HCT116 (cell line): ENCODE measurements at regions not wholly inside any gene's neighbourhood (a gene's known extent, or its start where the extent isn't known, plus 50 kb on each side); places are given as distances from the start of the nearest gene placed in this dataset.
"Not testable (repeated sequence)": the region's sequence is repeated elsewhere in the genome, so short reads cannot be mapped to it uniquely, and the experiment has no call there.

ENCODE experiments used
- FOSL1 ChIP-seq: IDR thresholded peaks from 2 replicates; pipeline ENCODE4 v1.6.1; 2012; ENCODE audit warnings: low read depth
- SIN3A ChIP-seq: IDR thresholded peaks from 2 replicates; pipeline ENCODE4 v1.6.1; 2012; ENCODE audit warnings: low read depth
- ZNF274 ChIP-seq: fragments of 200-500 bp; sonication (Bioruptor generic); IDR thresholded peaks from 2 replicates; pipeline ENCODE4 v1.6.1; 2014; ENCODE audit warnings: mild to moderate bottlenecking, low read depth, low read length, inconsistent platforms
- TF ChIP-seq, protein P1 (sequence below), 3 experiments: fragments of 200-600 bp in 1 of 3; sonication (generic) in 1 of 3; IDR thresholded peaks in 2 of 3; conservative IDR thresholded peaks in 1 of 3; 2 replicates each; pipeline ENCODE4 v1.5.1; 2012 to 2017; ENCODE audit warnings: low read depth in 2 of 3, low read length in 2 of 3, antibody characterized with exemption in 1 of 3, borderline replicate concordance in 1 of 3, control low read depth in 1 of 3, mild to moderate bottlenecking in 1 of 3, mixed read lengths in 1 of 3, mixed run types in 1 of 3, moderate library complexity in 1 of 3; ENCODE audit not compliant: insufficient read depth in 1 of 3
- TF ChIP-seq, protein P2 (sequence below): IDR thresholded peaks from 2 replicates; pipeline ENCODE4 v1.6.1; 2012

DNA sequence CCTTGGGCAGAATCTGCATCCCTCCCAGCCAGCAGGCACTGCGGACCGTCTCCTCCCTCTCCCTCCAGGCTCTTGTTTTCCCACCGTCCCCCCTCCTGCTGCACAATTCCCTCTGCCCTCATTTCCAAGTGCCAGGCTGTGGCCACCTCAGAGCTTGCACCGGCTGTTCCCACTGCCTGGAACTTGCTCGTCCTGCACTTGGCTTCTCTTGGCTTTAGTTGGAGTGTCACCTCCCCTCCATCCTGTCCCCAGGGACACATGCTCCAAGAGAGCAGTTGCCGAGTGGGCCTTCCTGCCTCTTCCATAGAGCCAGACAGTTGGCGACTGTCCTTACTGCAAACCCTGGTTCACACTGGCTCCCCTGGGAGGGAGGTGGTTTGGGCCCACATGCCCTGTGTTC is 87.0 kb upstream of the DRD5 start:
- TF ChIP-seq, protein P1, sequence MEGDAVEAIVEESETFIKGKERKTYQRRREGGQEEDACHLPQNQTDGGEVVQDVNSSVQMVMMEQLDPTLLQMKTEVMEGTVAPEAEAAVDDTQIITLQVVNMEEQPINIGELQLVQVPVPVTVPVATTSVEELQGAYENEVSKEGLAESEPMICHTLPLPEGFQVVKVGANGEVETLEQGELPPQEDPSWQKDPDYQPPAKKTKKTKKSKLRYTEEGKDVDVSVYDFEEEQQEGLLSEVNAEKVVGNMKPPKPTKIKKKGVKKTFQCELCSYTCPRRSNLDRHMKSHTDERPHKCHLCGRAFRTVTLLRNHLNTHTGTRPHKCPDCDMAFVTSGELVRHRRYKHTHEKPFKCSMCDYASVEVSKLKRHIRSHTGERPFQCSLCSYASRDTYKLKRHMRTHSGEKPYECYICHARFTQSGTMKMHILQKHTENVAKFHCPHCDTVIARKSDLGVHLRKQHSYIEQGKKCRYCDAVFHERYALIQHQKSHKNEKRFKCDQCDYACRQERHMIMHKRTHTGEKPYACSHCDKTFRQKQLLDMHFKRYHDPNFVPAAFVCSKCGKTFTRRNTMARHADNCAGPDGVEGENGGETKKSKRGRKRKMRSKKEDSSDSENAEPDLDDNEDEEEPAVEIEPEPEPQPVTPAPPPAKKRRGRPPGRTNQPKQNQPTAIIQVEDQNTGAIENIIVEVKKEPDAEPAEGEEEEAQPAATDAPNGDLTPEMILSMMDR (IDR thresholded peaks at IDR 0.05 in 2 of 3, conservative IDR thresholded peaks at IDR 0.05 in 1 of 3; ENCODE audit: borderline replicate concordance in 1 of 3, insufficient read depth in 1 of 3, low read depth in 2 of 3, low read length in 2 of 3): not testable (repeated sequence)
- not testable (repeated sequence) for TF ChIP-seq ZNF274, SIN3A, FOSL1
- TF ChIP-seq, protein P2, sequence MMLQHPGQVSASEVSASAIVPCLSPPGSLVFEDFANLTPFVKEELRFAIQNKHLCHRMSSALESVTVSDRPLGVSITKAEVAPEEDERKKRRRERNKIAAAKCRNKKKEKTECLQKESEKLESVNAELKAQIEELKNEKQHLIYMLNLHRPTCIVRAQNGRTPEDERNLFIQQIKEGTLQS: not testable (repeated sequence)
